GM12875 (cell line): ENCODE measurements at regions not wholly inside any gene's neighbourhood (a gene's known extent, or its start where the extent isn't known, plus 50 kb on each side); places are given as distances from the start of the nearest gene placed in this dataset.

Experiments used
- H3K4me3 ChIP-seq: one replicate; pipeline ENCODE4 v1.5.1; 2011; ENCODE audit warnings: low read depth, low read length, control low read depth
- TF ChIP-seq, protein P1 (sequence below): IDR thresholded peaks from 2 replicates; pipeline ENCODE4 v1.5.1; 2011; ENCODE audit warnings: low read depth, mild to moderate bottlenecking, control low read depth, inconsistent platforms, low read length, moderate library complexity, borderline replicate concordance; ENCODE audit not compliant: insufficient read depth

DNA sequence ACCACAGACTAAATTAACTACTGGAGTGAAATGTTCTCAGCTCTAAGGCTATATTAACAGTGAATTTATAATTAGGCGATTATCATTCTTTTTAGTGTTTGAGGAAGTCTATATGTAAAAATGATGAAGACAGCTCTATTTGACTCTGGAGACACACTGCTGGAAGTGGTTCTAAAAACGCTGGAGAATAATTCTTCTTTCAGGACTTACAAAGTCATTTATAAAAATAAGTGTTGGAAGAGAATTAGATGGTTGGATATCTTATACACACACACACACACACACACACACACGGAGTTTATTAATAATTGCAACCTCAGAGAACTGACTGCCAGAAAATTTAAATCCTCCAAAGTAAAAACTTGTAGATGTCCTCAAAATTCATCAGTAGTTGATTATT lies 1171.3 kb downstream of the EFNB2 start:
- TF ChIP-seq, protein P1, sequence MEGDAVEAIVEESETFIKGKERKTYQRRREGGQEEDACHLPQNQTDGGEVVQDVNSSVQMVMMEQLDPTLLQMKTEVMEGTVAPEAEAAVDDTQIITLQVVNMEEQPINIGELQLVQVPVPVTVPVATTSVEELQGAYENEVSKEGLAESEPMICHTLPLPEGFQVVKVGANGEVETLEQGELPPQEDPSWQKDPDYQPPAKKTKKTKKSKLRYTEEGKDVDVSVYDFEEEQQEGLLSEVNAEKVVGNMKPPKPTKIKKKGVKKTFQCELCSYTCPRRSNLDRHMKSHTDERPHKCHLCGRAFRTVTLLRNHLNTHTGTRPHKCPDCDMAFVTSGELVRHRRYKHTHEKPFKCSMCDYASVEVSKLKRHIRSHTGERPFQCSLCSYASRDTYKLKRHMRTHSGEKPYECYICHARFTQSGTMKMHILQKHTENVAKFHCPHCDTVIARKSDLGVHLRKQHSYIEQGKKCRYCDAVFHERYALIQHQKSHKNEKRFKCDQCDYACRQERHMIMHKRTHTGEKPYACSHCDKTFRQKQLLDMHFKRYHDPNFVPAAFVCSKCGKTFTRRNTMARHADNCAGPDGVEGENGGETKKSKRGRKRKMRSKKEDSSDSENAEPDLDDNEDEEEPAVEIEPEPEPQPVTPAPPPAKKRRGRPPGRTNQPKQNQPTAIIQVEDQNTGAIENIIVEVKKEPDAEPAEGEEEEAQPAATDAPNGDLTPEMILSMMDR = no peak
- no peak overlapping the region for H3K4me3 ChIP-seq

DNA sequence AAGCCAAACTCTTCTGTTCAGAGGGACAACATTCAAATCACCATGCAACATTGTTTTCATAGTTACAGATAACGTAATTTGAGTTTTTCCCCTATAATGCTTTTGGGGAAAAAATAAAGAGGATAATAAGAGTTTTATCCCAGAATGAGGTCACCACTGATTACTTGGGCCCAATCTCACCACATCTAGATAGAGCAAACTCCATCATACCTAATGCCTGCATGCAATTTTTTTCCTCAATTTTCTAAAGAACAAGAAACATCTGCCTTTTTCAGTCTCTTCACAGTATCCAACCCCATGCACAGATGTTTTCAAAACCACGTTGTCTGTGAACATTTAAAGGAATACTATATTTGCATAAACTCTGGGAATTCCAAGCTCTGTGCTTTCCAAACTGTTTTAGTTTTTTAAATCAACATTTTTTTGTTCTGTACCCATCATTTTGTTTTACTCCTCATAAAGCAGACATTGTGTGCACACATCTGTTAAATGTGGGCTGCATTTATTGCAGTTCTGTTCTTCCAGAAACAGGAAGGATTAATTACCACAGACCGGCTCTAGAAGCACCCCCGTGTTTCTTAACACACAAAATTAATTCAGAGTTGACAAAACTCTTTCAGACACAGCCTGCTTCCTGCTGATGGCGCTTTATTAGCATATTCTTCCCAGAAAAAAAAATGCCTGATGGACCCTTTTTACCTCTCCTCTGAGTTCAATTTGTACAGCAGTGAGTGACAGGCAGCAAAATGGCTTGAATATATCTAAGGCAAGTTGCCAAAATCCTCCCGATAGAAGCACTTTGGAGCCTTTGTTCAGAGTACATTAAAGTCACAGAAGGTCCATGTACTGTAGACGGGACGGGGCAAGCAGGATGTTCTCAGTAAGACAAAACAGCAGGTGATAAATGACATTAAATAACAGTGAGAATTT lies 1171.9 kb downstream of the EFNB2 start:
- no peak overlapping the region for H3K4me3 ChIP-seq
- TF ChIP-seq, protein P1 = no peak

DNA sequence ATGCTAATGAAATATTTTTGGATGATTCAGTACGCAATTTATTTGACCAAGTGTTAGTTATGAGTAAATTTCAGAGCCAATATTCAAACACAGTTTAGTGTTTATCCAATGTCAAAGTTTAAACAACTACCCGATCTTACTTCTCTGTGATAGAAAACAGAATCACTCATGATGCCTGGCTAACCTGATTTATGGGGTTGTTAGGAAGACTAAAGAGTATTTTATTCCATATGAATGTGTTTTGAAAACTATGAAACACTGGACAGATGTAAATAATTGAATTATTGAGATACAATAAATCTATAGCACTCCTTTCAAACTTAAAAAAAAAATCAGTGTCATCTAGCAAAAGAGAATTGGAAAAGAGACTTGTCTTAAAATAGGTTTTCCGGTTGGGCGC lies 1181.8 kb downstream of the EFNB2 start:
- H3K4me3 ChIP-seq = no peak overlapping the region
- TF ChIP-seq, protein P1 = no peak

DNA sequence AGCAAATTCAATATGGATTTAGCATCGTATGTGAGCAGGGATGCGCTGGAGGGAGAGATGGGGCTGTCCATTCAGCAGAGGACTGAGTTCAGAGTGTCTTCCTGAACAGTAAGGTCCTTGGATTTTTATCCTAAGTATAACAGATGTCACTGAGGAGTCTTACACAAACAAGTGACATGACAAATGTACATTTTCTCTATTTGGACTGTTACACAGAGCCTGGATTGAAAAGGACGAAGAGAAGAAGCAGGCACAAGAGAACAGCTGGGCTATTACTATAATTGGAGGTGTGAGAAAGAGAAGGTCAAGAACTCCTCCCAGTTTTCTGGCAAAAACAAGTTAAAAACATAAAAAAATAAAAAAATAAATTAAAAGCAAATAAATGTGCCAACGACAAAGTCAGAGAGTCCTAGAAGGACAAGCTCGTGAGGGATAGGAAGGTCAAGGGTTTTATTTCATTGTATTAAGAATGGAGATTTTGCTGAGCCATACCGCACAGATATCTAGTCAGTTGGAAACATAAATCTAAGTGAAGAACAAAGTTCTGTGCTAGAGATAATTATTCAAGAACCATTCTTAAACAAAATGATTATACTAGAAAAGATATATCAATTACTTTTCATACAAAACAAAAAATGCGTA lies 1186.3 kb downstream of the EFNB2 start:
- TF ChIP-seq, protein P1 = no peak
- no peak overlapping the region for H3K4me3 ChIP-seq

- TF ChIP-seq, protein P1 = no peak
- H3K4me3 ChIP-seq = no peak overlapping the region
Observed at GRCh38 chr13:105346141-105346775, 1189.2 kb downstream of the EFNB2 start.

DNA sequence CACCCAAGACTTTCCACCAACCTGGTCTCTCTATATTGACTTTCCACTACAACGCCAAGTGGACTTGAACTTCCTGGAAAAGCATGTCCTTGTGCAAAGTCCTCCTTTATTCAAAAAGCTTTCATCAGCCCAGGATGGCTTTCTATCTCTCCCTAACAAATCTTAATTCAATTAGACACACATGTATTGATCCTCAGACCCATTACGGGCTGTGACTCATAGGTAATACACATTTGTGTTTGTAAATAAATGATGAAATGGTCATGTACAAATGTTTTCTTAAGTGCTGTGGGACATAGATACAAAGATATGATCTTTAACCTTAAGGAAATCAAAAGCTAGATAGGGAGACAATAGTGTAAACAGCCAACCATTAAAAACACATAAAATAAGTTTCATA lies 1189.7 kb downstream of the EFNB2 start:
- H3K4me3 ChIP-seq = no peak overlapping the region
- TF ChIP-seq, protein P1 = no peak
